OCI-LY1 (cell line): ENCODE measurements at regions not wholly inside any gene's neighbourhood (a gene's known extent, or its start where the extent isn't known, plus 50 kb on each side); places are given as distances from the start of the nearest gene placed in this dataset.

Experiments
- H2AFZ ChIP-seq: fragments of 200-600 bp; sonication (generic), shearing (Covaris generic); 2 replicates; pipeline ENCODE4 v1.6.0; 2014; ENCODE audit warnings: antibody characterized with exemption, mild to moderate bottlenecking, low read length
- H3F3A ChIP-seq: fragments of 200-600 bp; sonication (generic), shearing (Covaris generic); 2 replicates; pipeline ENCODE4 v1.6.0; 2014; ENCODE audit warnings: mild to moderate bottlenecking, antibody characterized with exemption, low read length, moderate library complexity; ENCODE audit not compliant: insufficient read depth
- H3K27ac ChIP-seq: fragments of 200-600 bp; sonication (generic); 2 replicates; pipeline ENCODE4 v1.5.1; 2014; ENCODE audit warnings: low read length, mixed run types, mild to moderate bottlenecking, low read depth; ENCODE audit not compliant: poor library complexity, severe bottlenecking
- H3K27me3 ChIP-seq: fragments of 200-600 bp; sonication (generic); 2 replicates; pipeline ENCODE4 v1.6.0; 2014; ENCODE audit warnings: antibody characterized with exemption, mild to moderate bottlenecking, low read length, moderate library complexity; ENCODE audit not compliant: insufficient read depth
- H3K36me3 ChIP-seq: fragments of 200-600 bp; sonication (generic); 2 replicates; pipeline ENCODE4 v1.6.1; 2014; ENCODE audit warnings: mild to moderate bottlenecking, antibody characterized with exemption, low read length, moderate library complexity, mixed read lengths; ENCODE audit not compliant: insufficient read depth
- H3K4me1 ChIP-seq: fragments of 200-600 bp; sonication (generic); 2 replicates; pipeline ENCODE4 v1.5.1; 2014; ENCODE audit warnings: mild to moderate bottlenecking, low read length, moderate library complexity; ENCODE audit not compliant: insufficient read depth, severe bottlenecking
- H3K4me2 ChIP-seq: fragments of 200-600 bp; sonication (generic), shearing (Covaris generic); 2 replicates; pipeline ENCODE4 v1.6.1; 2014; ENCODE audit warnings: low read length
- H3K4me3 ChIP-seq: fragments of 200-600 bp; sonication (generic); 2 replicates; pipeline ENCODE4 v1.5.1; 2014; ENCODE audit warnings: low read length, low read depth, mild to moderate bottlenecking, mixed read lengths; ENCODE audit not compliant: poor library complexity, severe bottlenecking
- H3K79me2 ChIP-seq: fragments of 200-600 bp; shearing (Covaris generic); 2 replicates; pipeline ENCODE4 v1.6.1; 2016; ENCODE audit warnings: mixed run types, low read length, mixed read lengths; ENCODE audit not compliant: insufficient read depth
- H3K9ac ChIP-seq: fragments of 200-600 bp; sonication (generic), shearing (Covaris generic); 2 replicates; pipeline ENCODE4 v1.6.1; 2014; ENCODE audit warnings: mild to moderate bottlenecking, low read length, mixed read lengths
- H3K9me2 ChIP-seq: fragments of 200-600 bp; sonication (generic), shearing (Covaris generic); 2 replicates; pipeline ENCODE4 v1.6.1; 2014; ENCODE audit warnings: low read depth, mild to moderate bottlenecking, low read length, mixed read lengths
- H3K9me3 ChIP-seq: fragments of 200-600 bp; shearing (Covaris generic); 2 replicates; pipeline ENCODE4 v1.6.1; 2014; ENCODE audit warnings: low read length, mixed read lengths
- H4K20me1 ChIP-seq: fragments of 200-600 bp; sonication (generic), shearing (Covaris generic); 2 replicates; pipeline ENCODE4 v1.6.0; 2016; ENCODE audit warnings: mild to moderate bottlenecking, low read length; ENCODE audit not compliant: insufficient read depth
- EZH2 ChIP-seq: fragments of 200-600 bp; sonication (generic), shearing (Covaris generic); IDR thresholded peaks from 2 replicates; pipeline ENCODE4 v1.8.0; 2017; ENCODE audit warnings: borderline replicate concordance, mixed run types, mild to moderate bottlenecking, antibody characterized with exemption, low read length, moderate library complexity, mixed read lengths
- TF ChIP-seq, protein P1 (sequence below): fragments of 200-600 bp; sonication (generic), shearing (Covaris generic); IDR thresholded peaks from 2 replicates; pipeline ENCODE4 v1.5.1; 2017; ENCODE audit warnings: mild to moderate bottlenecking, antibody characterized with exemption, low read length, moderate library complexity, mixed read lengths

- Histone ChIP-seq H3K27ac (no peak overlapping the region), H3K4me2 (no peak overlapping the region)
- TF ChIP-seq, protein P1, sequence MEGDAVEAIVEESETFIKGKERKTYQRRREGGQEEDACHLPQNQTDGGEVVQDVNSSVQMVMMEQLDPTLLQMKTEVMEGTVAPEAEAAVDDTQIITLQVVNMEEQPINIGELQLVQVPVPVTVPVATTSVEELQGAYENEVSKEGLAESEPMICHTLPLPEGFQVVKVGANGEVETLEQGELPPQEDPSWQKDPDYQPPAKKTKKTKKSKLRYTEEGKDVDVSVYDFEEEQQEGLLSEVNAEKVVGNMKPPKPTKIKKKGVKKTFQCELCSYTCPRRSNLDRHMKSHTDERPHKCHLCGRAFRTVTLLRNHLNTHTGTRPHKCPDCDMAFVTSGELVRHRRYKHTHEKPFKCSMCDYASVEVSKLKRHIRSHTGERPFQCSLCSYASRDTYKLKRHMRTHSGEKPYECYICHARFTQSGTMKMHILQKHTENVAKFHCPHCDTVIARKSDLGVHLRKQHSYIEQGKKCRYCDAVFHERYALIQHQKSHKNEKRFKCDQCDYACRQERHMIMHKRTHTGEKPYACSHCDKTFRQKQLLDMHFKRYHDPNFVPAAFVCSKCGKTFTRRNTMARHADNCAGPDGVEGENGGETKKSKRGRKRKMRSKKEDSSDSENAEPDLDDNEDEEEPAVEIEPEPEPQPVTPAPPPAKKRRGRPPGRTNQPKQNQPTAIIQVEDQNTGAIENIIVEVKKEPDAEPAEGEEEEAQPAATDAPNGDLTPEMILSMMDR, result no peak
- no peak for TF ChIP-seq EZH2
These were observed 265.5 kb upstream of the GRIP1 start for GRCh38 chr12:66944365-66944764.

GRCh38 chr12:66945189-66945817 lies 266.4 kb upstream of the GRIP1 start:
- no peaks in the 10 kb centered on the region for H3K27me3 ChIP-seq
- H4K20me1 ChIP-seq, result no peaks in the 10 kb centered on the region
- TF ChIP-seq EZH2, result no peak
- TF ChIP-seq, protein P1, result no peak
- no peak overlapping the region for H3K4me3 ChIP-seq
- H3K4me1 ChIP-seq, result no peaks in the 10 kb centered on the region
- H3K27ac ChIP-seq, result no peak overlapping the region
- no peaks in the 10 kb centered on the region for H3K9me3 ChIP-seq
- H2AFZ ChIP-seq, result no peak overlapping the region
- no peak overlapping the region for H3K9ac ChIP-seq
- H3K9me2 ChIP-seq, result no peaks in the 10 kb centered on the region
- no peak overlapping the region for H3K4me2 ChIP-seq
- H3F3A ChIP-seq, result no peaks in the 10 kb centered on the region
- H3K36me3 ChIP-seq, result no peaks in the 10 kb centered on the region
- H3K79me2 ChIP-seq, result no peaks in the 10 kb centered on the region

More at GRCh38 chr12:66944365-66944764, 265.5 kb upstream of the GRIP1 start:
- no peak overlapping the region for H3K9ac ChIP-seq
- no peaks in the 10 kb centered on the region for H3K36me3 ChIP-seq
- H3K4me3 ChIP-seq, result no peak overlapping the region
- no peaks in the 10 kb centered on the region for H3K4me1 ChIP-seq
- H2AFZ ChIP-seq, result no peak overlapping the region
- H3K9me3 ChIP-seq, result no peaks in the 10 kb centered on the region
- no peaks in the 10 kb centered on the region for H3K27me3 ChIP-seq
- no peaks in the 10 kb centered on the region for H3K79me2 ChIP-seq
- no peaks in the 10 kb centered on the region for H3K9me2 ChIP-seq
- no peaks in the 10 kb centered on the region for H4K20me1 ChIP-seq
- no peaks in the 10 kb centered on the region for H3F3A ChIP-seq

GRCh38 chr12:66947119-66947518 lies 268.2 kb upstream of the GRIP1 start:
- Histone ChIP-seq H3K4me1 (no peaks in the 10 kb centered on the region), H3K4me3 (no peak overlapping the region), H3K9me3 (no peaks in the 10 kb centered on the region), H3K27me3 (no peaks in the 10 kb centered on the region), H3K9me2 (no peaks in the 10 kb centered on the region), H3F3A (no peaks in the 10 kb centered on the region), H3K9ac (no peak overlapping the region), H3K4me2 (no peak overlapping the region), H3K36me3 (no peaks in the 10 kb centered on the region), H3K27ac (no peak overlapping the region), H4K20me1 (no peaks in the 10 kb centered on the region), H2AFZ (no peak overlapping the region), H3K79me2 (no peaks in the 10 kb centered on the region)
- no peak for TF ChIP-seq EZH2
- TF ChIP-seq, protein P1, result no peak
